Mesendoderm (in vitro differentiated cells): ENCODE measurements at regions not wholly inside any gene's neighbourhood (a gene's known extent, or its start where the extent isn't known, plus 50 kb on each side); places are given as distances from the start of the nearest gene placed in this dataset.

Source experiments
- DNase-seq: peaks from one replicate; pipeline ENCODE4 v3.0.0; 2013
- H2AK5ac ChIP-seq: 2 replicates; pipeline ENCODE4 v1.6.1; 2013; ENCODE audit warnings: low read length, inconsistent platforms
- H2BK120ac ChIP-seq: 2 replicates; pipeline ENCODE4 v1.6.1; 2013; ENCODE audit warnings: low read depth, mild to moderate bottlenecking, low read length, moderate library complexity, mixed read lengths
- H2BK15ac ChIP-seq: replicated peaks from 2 replicates; pipeline ENCODE4 v1.6.1; 2013; ENCODE audit warnings: low read depth, mild to moderate bottlenecking, moderate library complexity
- H2BK5ac ChIP-seq: 2 replicates; pipeline ENCODE4 v1.6.1; 2013; ENCODE audit warnings: low read length, inconsistent platforms
- H3K18ac ChIP-seq: 2 replicates; pipeline ENCODE4 v1.6.1; 2013; ENCODE audit warnings: mild to moderate bottlenecking, low read length, mixed read lengths
- H3K23ac ChIP-seq: one replicate; pipeline ENCODE4 v1.6.1; 2013; ENCODE audit warnings: low read length
- H3K27ac ChIP-seq: 2 replicates; pipeline ENCODE4 v1.5.1; 2013; ENCODE audit warnings: low read depth, mild to moderate bottlenecking, inconsistent platforms, low read length, moderate library complexity
- H3K27me3 ChIP-seq: 2 replicates; pipeline ENCODE4 v1.6.1; 2013; ENCODE audit warnings: low read length, control low read depth, mild to moderate bottlenecking, inconsistent platforms; ENCODE audit not compliant: insufficient read depth, poor library complexity
- H3K36me3 ChIP-seq: 2 replicates; pipeline ENCODE4 v1.6.1; 2013; ENCODE audit warnings: low read length, inconsistent platforms; ENCODE audit not compliant: control insufficient read depth, insufficient read depth
- H3K4ac ChIP-seq: one replicate; pipeline ENCODE4 v1.6.1; 2013; ENCODE audit warnings: low read depth, mild to moderate bottlenecking, low read length, moderate library complexity
- H3K4me1 ChIP-seq: 2 replicates; pipeline ENCODE4 v1.6.1; 2013; ENCODE audit warnings: low read depth, low read length, inconsistent platforms; ENCODE audit not compliant: control insufficient read depth
- H3K4me2 ChIP-seq: 2 replicates; pipeline ENCODE4 v1.6.1; 2013; ENCODE audit warnings: low read length
- H3K4me3 ChIP-seq: 2 replicates; pipeline ENCODE4 v1.5.1; 2013; ENCODE audit warnings: mild to moderate bottlenecking, low read length
- H3K56ac ChIP-seq: one replicate; pipeline ENCODE4 v1.6.1; 2013; ENCODE audit warnings: low read length
- H3K79me1 ChIP-seq: 2 replicates; pipeline ENCODE4 v1.6.1; 2013; ENCODE audit warnings: low read length, inconsistent platforms
- H3K79me2 ChIP-seq: 2 replicates; pipeline ENCODE4 v1.6.1; 2013; ENCODE audit warnings: mild to moderate bottlenecking, low read length; ENCODE audit not compliant: control insufficient read depth, insufficient read depth
- H3K9ac ChIP-seq: 2 replicates; pipeline ENCODE4 v1.6.1; 2013; ENCODE audit warnings: low read length, inconsistent platforms
- H4K5ac ChIP-seq: one replicate; pipeline ENCODE4 v1.6.1; 2013; ENCODE audit warnings: low read length
- H4K8ac ChIP-seq: one replicate; pipeline ENCODE4 v1.6.1; 2013; ENCODE audit warnings: low read depth, mild to moderate bottlenecking, control low read depth, low read length, moderate library complexity
- WGBS: extraction: QIAGEN DNeasy Blood & Tissue Kit; methylation state at CpG from one replicate; pipeline ENCODE4 v1.1.7; 2013; ENCODE audit warnings: low lambda C conversion rate, missing lambda C conversion rate; ENCODE audit not compliant: insufficient coverage; ENCODE audit errors: extremely low coverage; 5-methylcytosine and 5-hydroxymethylcytosine counted together

DNA sequence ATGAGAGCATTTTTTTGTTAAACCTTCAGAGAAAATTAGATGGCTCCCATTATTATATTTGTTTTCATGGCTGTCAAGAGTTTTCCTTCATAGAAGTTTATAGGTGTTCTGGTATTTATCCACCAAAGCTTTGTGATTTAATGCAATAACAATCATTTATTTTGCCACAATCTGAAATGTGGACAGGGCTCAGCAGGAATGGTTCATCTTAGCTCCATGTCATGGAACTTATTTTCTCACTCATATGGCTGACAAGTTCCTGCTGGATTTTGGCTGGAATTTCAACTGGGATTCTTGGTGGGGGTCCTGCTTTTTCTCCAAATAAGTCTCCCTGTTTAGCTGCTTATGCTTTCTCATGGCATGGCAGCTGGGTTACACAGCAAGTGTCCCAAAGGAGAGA, 876.7 kb downstream of the QKI start:
- no peak overlapping the region for H3K27ac ChIP-seq
- no peaks in the 10 kb centered on the region for H3K36me3 ChIP-seq
- H3K4me1 ChIP-seq, result no peaks in the 10 kb centered on the region
- no peak overlapping the region for H3K23ac ChIP-seq
- H3K18ac ChIP-seq, result no peak overlapping the region
- no peak overlapping the region for H3K4me3 ChIP-seq
- H2AK5ac ChIP-seq, result no peak overlapping the region
- no peak overlapping the region for H2BK15ac ChIP-seq
- no peak overlapping the region for H3K4me2 ChIP-seq
- no peaks in the 10 kb centered on the region for H3K79me2 ChIP-seq
- H2BK120ac ChIP-seq, result no peak overlapping the region
- H2BK5ac ChIP-seq, result no peak overlapping the region
- H4K5ac ChIP-seq, result no peak overlapping the region
- H3K56ac ChIP-seq, result no peak overlapping the region
- no peaks in the 10 kb centered on the region for H3K79me1 ChIP-seq
- no peak overlapping the region for H3K4ac ChIP-seq
- H3K9ac ChIP-seq, result no peak overlapping the region
- no peak for DNase-seq
- no peaks in the 10 kb centered on the region for H3K27me3 ChIP-seq
- H4K8ac ChIP-seq, result no peak overlapping the region

DNA sequence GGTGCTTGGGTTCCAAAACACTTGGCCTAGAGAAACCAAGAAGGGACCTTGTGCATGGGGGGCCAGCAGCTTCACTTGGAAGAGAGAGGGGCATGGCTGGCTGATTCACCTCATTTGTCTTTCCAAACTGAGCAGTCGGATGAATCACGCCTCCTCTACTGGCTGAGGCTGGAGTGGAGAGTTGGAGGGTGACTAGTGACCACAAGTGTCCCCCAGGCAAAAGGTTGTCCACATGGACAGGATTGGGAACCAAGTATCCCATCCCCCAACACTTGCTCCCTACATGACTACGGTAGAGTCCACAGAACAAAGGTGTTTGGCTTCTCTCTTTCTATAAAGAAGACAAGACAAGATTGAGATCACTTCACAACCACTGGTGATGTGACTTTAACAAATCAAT, 875.6 kb downstream of the QKI start:
- H3K4me3 ChIP-seq, result no peak overlapping the region
- H3K9ac ChIP-seq, result no peak overlapping the region
- H3K36me3 ChIP-seq, result no peaks in the 10 kb centered on the region
- H3K4me1 ChIP-seq, result no peaks in the 10 kb centered on the region
- no CpG with 5 or more reads among the region's 3 CpGs for WGBS
- H2BK15ac ChIP-seq, result no peak overlapping the region
- H3K4ac ChIP-seq, result no peak overlapping the region
- H2AK5ac ChIP-seq, result no peak overlapping the region
- no peak overlapping the region for H4K8ac ChIP-seq
- no peaks in the 10 kb centered on the region for H3K79me1 ChIP-seq
- H4K5ac ChIP-seq, result no peak overlapping the region
- H3K56ac ChIP-seq, result no peak overlapping the region
- no peak overlapping the region for H2BK5ac ChIP-seq
- H3K79me2 ChIP-seq, result no peaks in the 10 kb centered on the region
- no peak overlapping the region for H3K27ac ChIP-seq
- DNase-seq, result no peak
- H3K23ac ChIP-seq, result no peak overlapping the region
- no peaks in the 10 kb centered on the region for H3K27me3 ChIP-seq
- H3K4me2 ChIP-seq, result no peak overlapping the region
- H2BK120ac ChIP-seq, result no peak overlapping the region
- H3K18ac ChIP-seq, result no peak overlapping the region

DNA sequence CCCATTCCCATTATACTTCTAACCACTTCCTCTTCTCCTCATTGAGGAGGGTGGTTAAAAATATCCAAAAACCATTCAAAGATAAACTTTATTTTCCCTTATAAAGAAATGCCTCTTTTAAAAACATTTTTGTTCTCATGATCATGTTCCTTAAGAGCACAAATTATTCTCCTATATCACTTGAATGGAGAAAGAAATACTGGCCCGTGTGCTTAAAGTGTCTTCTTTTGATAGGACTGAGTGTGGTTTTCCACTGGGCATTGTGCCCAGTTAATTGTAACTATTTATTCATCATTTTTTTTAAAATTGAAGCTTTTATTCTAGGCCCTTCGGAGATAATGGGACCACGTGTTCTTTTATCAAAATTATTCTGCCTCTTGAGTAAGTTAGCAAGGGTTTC, 871.5 kb downstream of the QKI start:
- no peak overlapping the region for H3K27ac ChIP-seq
- H3K27me3 ChIP-seq, result no peaks in the 10 kb centered on the region
- H3K23ac ChIP-seq, result no peak overlapping the region
- no peak overlapping the region for H3K9ac ChIP-seq
- H3K79me1 ChIP-seq, result no peaks in the 10 kb centered on the region
- H3K4me3 ChIP-seq, result no peak overlapping the region
- no peak overlapping the region for H3K4ac ChIP-seq
- H3K36me3 ChIP-seq, result no peaks in the 10 kb centered on the region
- no peak overlapping the region for H3K56ac ChIP-seq
- H4K5ac ChIP-seq, result no peak overlapping the region
- H3K4me2 ChIP-seq, result no peak overlapping the region
- no peak overlapping the region for H2BK5ac ChIP-seq
- H3K4me1 ChIP-seq, result no peaks in the 10 kb centered on the region
- H3K79me2 ChIP-seq, result no peaks in the 10 kb centered on the region
- no peak overlapping the region for H4K8ac ChIP-seq
- no peak overlapping the region for H2AK5ac ChIP-seq
- DNase-seq, result no peak
- WGBS, result no CpG with 5 or more reads among the region's 3 CpGs
- no peak overlapping the region for H2BK120ac ChIP-seq
- no peak overlapping the region for H3K18ac ChIP-seq
- H2BK15ac ChIP-seq, result no peak overlapping the region

DNA sequence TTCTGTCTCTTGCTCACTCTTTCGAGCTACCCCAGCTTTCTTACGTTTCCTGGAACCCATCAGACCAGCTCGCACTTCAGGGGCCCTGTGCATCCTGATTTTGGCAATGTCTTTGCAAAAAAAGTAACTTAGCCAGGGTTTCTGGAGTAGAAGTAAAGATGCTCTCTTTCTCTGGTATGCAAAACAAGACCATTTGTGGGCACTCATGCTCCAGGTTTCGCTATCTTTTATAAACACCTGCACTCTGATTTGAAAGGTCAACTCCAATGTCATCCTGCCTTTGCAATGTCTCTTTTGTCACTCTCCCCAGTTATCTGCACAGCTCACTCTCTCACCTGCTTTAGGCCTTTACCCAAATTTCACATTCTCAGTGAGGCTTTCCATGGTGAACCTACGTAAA, 869.1 kb downstream of the QKI start:
- Histone ChIP-seq H2BK120ac (no peak overlapping the region), H3K9ac (no peak overlapping the region), H3K23ac (no peak overlapping the region), H4K5ac (no peak overlapping the region), H3K79me1 (no peaks in the 10 kb centered on the region), H3K27me3 (no peaks in the 10 kb centered on the region), H3K79me2 (no peaks in the 10 kb centered on the region), H3K4me1 (no peaks in the 10 kb centered on the region), H3K18ac (no peak overlapping the region), H3K56ac (no peak overlapping the region), H3K27ac (no peak overlapping the region), H2AK5ac (no peak overlapping the region), H4K8ac (no peak overlapping the region), H3K4ac (no peak overlapping the region), H3K4me3 (no peak overlapping the region), H2BK5ac (no peak overlapping the region), H3K36me3 (no peaks in the 10 kb centered on the region), H2BK15ac (no peak overlapping the region), H3K4me2 (no peak overlapping the region)
- no peak for DNase-seq
- WGBS, result no CpG with 5 or more reads among the region's 5 CpGs

DNA sequence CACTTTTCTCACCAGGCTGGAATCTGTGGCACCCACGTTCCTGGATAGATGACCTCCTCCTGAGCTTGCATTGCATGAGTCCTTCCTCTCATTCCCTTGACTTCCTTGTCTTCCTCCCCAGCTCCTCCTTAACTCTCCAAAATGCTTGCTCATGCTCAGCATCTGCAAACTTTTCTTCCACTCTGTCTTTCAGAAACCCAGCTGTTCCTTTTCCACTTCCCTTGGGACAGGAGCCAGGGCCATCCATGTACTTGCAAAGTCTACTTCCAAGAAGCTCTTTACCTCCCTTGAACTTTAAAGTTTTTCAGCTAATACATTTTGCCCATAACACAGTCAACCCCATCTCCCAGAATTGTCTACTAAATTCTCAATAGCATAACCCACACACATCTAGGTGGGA, 861.7 kb downstream of the QKI start:
- Histone ChIP-seq H3K36me3 (no peaks in the 10 kb centered on the region), H3K4me3 (no peak overlapping the region), H2BK120ac (no peak overlapping the region), H4K8ac (no peak overlapping the region), H3K23ac (no peak overlapping the region), H4K5ac (no peak overlapping the region), H3K4me2 (no peak overlapping the region), H2BK5ac (no peak overlapping the region), H2AK5ac (no peak overlapping the region), H3K27me3 (no peaks in the 10 kb centered on the region), H3K56ac (no peak overlapping the region), H3K4me1 (no peaks in the 10 kb centered on the region), H3K18ac (no peak overlapping the region), H2BK15ac (no peak overlapping the region), H3K9ac (no peak overlapping the region), H3K27ac (no peak overlapping the region), H3K79me1 (no peaks in the 10 kb centered on the region), H3K79me2 (no peaks in the 10 kb centered on the region), H3K4ac (no peak overlapping the region)
- no peak for DNase-seq
- WGBS, result no CpG with 5 or more reads among the region's 1 CpG

DNA sequence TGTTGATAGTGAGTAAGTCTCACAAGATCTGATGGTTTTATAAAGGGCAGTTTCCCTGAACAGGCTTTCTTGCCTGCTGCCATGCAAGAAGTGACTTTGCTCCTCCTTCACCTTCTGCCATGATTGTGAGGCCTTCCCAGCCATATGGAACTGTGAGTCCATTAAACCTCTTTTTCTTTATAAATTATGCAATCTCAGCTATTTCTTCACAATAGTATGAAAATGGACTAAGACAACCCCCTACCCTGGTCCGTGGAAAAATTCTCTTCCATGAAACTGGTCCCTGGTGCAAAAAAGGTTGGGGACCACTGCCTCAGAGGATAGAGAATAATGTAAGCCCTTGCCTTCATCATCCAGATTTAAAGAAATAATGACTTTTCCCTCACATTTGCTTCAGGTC, 861.3 kb downstream of the QKI start:
- no peak overlapping the region for H3K27ac ChIP-seq
- H3K9ac ChIP-seq, result no peak overlapping the region
- no peak overlapping the region for H3K4ac ChIP-seq
- H3K23ac ChIP-seq, result no peak overlapping the region
- no peak for DNase-seq
- no peak overlapping the region for H3K18ac ChIP-seq
- no peak overlapping the region for H4K8ac ChIP-seq
- H2AK5ac ChIP-seq, result no peak overlapping the region
- no peaks in the 10 kb centered on the region for H3K36me3 ChIP-seq
- no peak overlapping the region for H2BK5ac ChIP-seq
- H2BK120ac ChIP-seq, result no peak overlapping the region
- H3K4me3 ChIP-seq, result no peak overlapping the region
- H4K5ac ChIP-seq, result no peak overlapping the region
- no peak overlapping the region for H3K4me2 ChIP-seq
- H3K27me3 ChIP-seq, result no peaks in the 10 kb centered on the region
- H3K56ac ChIP-seq, result no peak overlapping the region
- whole genome bisulfite sequencing, result no CpG with 5 or more reads among the region's 1 CpG
- H3K79me1 ChIP-seq, result no peaks in the 10 kb centered on the region
- H3K4me1 ChIP-seq, result no peaks in the 10 kb centered on the region
- H3K79me2 ChIP-seq, result no peaks in the 10 kb centered on the region
- no peak overlapping the region for H2BK15ac ChIP-seq
